Panc1 (cell line): ENCODE measurements at regions not wholly inside any gene's neighbourhood (a gene's known extent, or its start where the extent isn't known, plus 50 kb on each side); places are given as distances from the start of the nearest gene placed in this dataset.

Source experiments
- POLR2AphosphoS5 ChIP-seq: IDR thresholded peaks from 2 replicates; pipeline ENCODE4 v1.6.1; 2012; ENCODE audit warnings: mild to moderate bottlenecking, low read depth, low read length, moderate library complexity
- TF ChIP-seq, protein P1 (sequence below): fragments of 450-650 bp; IDR thresholded peaks from 2 replicates; pipeline ENCODE4 v1.5.1; 2017; ENCODE audit warnings: mild to moderate bottlenecking
- TF ChIP-seq, protein P2 (sequence below), 2 experiments: IDR thresholded peaks; 2 replicates each; pipeline ENCODE4 v1.6.1; 2011 to 2012; ENCODE audit warnings: low read depth in 2 of 2, control low read depth in 1 of 2, low read length in 1 of 2, mild to moderate bottlenecking in 1 of 2, moderate library complexity in 1 of 2; ENCODE audit not compliant: insufficient read depth in 1 of 2

DNA sequence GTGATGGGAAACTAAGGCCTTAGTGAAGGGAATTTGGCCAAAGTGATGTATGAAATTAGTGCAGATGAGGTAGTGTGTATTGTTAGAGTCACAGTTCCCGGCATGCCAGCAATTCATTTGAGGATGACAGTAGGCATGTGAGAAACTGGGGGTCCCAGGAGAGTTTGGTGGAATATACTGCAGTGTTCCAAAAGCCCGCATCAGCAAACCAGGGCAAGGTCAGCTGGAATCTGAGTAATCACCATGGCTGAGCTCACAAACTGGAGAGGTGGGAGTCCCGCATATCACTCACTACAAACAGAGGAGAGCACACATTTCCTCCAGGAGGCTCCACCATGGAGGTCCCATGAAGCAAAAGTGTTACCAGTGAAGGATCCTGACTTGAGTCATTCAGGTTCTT is 740.7 kb downstream of the TNS3 start:
- TF ChIP-seq, protein P1, sequence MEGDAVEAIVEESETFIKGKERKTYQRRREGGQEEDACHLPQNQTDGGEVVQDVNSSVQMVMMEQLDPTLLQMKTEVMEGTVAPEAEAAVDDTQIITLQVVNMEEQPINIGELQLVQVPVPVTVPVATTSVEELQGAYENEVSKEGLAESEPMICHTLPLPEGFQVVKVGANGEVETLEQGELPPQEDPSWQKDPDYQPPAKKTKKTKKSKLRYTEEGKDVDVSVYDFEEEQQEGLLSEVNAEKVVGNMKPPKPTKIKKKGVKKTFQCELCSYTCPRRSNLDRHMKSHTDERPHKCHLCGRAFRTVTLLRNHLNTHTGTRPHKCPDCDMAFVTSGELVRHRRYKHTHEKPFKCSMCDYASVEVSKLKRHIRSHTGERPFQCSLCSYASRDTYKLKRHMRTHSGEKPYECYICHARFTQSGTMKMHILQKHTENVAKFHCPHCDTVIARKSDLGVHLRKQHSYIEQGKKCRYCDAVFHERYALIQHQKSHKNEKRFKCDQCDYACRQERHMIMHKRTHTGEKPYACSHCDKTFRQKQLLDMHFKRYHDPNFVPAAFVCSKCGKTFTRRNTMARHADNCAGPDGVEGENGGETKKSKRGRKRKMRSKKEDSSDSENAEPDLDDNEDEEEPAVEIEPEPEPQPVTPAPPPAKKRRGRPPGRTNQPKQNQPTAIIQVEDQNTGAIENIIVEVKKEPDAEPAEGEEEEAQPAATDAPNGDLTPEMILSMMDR = no peak
- TF ChIP-seq POLR2AphosphoS5 = no peak
- TF ChIP-seq, protein P2, sequence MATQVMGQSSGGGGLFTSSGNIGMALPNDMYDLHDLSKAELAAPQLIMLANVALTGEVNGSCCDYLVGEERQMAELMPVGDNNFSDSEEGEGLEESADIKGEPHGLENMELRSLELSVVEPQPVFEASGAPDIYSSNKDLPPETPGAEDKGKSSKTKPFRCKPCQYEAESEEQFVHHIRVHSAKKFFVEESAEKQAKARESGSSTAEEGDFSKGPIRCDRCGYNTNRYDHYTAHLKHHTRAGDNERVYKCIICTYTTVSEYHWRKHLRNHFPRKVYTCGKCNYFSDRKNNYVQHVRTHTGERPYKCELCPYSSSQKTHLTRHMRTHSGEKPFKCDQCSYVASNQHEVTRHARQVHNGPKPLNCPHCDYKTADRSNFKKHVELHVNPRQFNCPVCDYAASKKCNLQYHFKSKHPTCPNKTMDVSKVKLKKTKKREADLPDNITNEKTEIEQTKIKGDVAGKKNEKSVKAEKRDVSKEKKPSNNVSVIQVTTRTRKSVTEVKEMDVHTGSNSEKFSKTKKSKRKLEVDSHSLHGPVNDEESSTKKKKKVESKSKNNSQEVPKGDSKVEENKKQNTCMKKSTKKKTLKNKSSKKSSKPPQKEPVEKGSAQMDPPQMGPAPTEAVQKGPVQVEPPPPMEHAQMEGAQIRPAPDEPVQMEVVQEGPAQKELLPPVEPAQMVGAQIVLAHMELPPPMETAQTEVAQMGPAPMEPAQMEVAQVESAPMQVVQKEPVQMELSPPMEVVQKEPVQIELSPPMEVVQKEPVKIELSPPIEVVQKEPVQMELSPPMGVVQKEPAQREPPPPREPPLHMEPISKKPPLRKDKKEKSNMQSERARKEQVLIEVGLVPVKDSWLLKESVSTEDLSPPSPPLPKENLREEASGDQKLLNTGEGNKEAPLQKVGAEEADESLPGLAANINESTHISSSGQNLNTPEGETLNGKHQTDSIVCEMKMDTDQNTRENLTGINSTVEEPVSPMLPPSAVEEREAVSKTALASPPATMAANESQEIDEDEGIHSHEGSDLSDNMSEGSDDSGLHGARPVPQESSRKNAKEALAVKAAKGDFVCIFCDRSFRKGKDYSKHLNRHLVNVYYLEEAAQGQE (IDR thresholded peaks at IDR 0.05; ENCODE audit: insufficient read depth in 1 of 2, low read depth in 2 of 2, low read length in 1 of 2) = no peak
